ENCODE measurements at regions not wholly inside any gene's neighbourhood (a gene's known extent, or its start where the extent isn't known, plus 50 kb on each side); places are given as distances from the start of the nearest gene placed in this dataset.

DNA sequence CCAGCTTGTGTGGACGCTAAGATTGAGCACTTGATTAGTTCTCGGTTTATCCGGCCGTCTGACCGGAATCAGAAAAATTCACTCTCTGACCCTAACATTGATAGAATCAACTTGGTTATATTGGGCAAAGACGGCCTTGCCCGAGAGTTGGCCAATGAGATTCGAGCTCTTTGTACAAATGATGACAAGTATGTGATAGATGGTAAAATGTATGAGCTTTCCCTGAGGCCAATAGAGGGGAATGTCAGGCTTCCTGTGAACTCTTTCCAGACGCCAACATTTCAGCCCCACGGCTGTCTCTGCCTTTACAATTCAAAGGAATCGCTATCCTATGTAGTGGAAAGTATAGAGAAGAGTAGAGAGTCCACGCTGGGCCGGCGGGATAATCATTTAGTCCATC, 59.6 kb downstream of the ARHGAP35 start:
- peaks cover 32% of the 10 kb centered on the region for H3K4me1 Mint-ChIP-seq
- peak overlapping the region in 2 of 3 experiments; percentile 21 to 28 for H3K27ac Mint-ChIP-seq
- H3K4me3 Mint-ChIP-seq = no peak overlapping the region
- H3K36me3 Mint-ChIP-seq (ENCODE audit: low read depth) = peaks cover 58% of the 10 kb centered on the region
- no peaks in the 10 kb centered on the region for H3K9me3 Mint-ChIP-seq
- H3K27me3 Mint-ChIP-seq (ENCODE audit: low read depth) = no peaks in the 10 kb centered on the region
- TF ChIP-seq, protein P1, sequence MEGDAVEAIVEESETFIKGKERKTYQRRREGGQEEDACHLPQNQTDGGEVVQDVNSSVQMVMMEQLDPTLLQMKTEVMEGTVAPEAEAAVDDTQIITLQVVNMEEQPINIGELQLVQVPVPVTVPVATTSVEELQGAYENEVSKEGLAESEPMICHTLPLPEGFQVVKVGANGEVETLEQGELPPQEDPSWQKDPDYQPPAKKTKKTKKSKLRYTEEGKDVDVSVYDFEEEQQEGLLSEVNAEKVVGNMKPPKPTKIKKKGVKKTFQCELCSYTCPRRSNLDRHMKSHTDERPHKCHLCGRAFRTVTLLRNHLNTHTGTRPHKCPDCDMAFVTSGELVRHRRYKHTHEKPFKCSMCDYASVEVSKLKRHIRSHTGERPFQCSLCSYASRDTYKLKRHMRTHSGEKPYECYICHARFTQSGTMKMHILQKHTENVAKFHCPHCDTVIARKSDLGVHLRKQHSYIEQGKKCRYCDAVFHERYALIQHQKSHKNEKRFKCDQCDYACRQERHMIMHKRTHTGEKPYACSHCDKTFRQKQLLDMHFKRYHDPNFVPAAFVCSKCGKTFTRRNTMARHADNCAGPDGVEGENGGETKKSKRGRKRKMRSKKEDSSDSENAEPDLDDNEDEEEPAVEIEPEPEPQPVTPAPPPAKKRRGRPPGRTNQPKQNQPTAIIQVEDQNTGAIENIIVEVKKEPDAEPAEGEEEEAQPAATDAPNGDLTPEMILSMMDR (IDR thresholded peaks at IDR 0.05; ENCODE audit: unreplicated experiment in 3 of 3) = no peak

DNA sequence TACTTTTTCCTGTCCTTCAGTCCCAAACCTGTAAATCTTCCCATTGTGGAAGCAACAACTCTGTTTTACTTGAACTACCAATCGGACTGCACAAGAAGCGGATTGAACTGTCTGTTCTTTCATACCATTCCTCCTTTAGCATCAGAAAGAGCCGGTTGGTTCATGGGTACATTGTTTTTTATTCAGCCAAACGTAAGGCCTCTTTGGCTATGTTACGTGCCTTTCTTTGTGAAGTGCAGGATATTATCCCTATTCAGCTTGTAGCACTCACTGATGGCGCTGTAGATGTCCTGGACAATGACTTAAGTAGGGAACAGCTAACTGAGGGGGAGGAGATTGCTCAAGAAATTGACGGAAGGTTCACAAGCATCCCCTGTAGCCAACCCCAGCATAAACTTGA, 60.3 kb downstream of the ARHGAP35 start:
- TF ChIP-seq, protein P1 (IDR thresholded peaks at IDR 0.05; ENCODE audit: unreplicated experiment in 3 of 3) = no peak
- no peaks in the 10 kb centered on the region for H3K9me3 Mint-ChIP-seq
- H3K27ac Mint-ChIP-seq = no peak overlapping the region
- peaks cover 58% of the 10 kb centered on the region for H3K36me3 Mint-ChIP-seq (ENCODE audit: low read depth)
- no peaks in the 10 kb centered on the region for H3K27me3 Mint-ChIP-seq (ENCODE audit: low read depth)
- H3K4me1 Mint-ChIP-seq = peaks cover 39% of the 10 kb centered on the region
- no peak overlapping the region for H3K4me3 Mint-ChIP-seq

DNA sequence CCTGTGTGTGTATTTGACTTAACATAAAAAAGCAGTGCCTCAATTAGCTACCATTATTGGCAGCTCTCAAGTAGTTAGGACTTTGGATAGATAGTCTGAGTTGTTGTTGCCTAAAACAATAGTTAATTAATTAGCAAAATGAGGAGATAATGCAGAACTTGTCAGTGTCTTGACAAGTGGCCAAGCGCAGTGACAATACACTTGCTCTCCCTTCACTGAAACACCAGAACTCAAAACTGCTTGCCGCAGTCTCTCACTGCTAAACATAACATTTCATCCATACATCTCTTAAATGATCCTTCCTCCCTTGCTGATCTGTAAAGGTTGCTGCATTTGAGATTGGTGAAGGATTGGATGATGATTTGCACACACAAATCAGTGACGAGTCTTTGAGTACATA, 61.7 kb downstream of the ARHGAP35 start:
- Mint-ChIP-seq H3K4me1 (peaks cover 53% of the 10 kb centered on the region), H3K36me3 (ENCODE audit: low read depth) (peaks cover 58% of the 10 kb centered on the region), H3K9me3 (no peaks in the 10 kb centered on the region), H3K27ac (no peak overlapping the region), H3K4me3 (no peak overlapping the region), H3K27me3 (ENCODE audit: low read depth) (no peaks in the 10 kb centered on the region)
- TF ChIP-seq, protein P1 (IDR thresholded peaks at IDR 0.05; ENCODE audit: unreplicated experiment in 3 of 3) = no peak

DNA sequence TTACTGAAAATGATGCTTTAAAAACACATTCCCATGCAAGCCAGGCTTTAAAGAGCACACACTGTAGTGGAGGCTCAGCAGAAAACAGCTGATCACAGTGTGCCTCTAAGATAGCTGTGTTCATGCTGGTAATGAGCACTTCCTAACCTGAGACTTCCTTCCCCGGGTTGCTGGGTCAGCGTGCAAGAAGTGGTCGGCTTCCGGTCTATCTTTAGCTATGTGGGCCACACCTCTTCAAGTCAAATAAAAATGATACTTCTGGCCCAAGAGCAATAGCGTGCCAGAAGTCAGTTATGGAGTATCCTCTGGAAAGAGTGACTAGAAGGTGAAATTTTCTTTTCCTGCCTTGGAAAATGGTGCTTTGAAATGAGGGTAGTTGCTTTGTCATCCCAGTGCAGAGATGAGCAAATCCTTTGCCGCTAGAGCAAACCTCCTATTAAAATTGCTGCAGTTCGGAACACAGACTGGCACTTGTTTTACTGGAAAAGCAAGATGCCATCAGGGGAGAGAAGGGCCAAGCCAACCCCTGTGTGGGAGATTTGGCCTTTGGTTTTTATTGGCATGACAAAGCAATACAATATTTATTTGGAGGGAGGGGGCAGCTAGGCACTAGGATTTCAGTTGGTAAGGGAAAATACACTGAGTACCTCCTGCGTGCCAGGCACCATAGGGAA, 64.2 kb downstream of the ARHGAP35 start:
- Mint-ChIP-seq H3K27me3 (ENCODE audit: low read depth) (no peaks in the 10 kb centered on the region), H3K27ac (peak overlapping the region; percentile 27 to 51 (median 33)), H3K36me3 (ENCODE audit: low read depth) (peaks cover 37% of the 10 kb centered on the region), H3K9me3 (no peaks in the 10 kb centered on the region), H3K4me3 (no peak overlapping the region), H3K4me1 (peaks cover 62% of the 10 kb centered on the region)
- TF ChIP-seq, protein P1 (IDR thresholded peaks at IDR 0.05; ENCODE audit: unreplicated experiment in 3 of 3) = no peak

DNA sequence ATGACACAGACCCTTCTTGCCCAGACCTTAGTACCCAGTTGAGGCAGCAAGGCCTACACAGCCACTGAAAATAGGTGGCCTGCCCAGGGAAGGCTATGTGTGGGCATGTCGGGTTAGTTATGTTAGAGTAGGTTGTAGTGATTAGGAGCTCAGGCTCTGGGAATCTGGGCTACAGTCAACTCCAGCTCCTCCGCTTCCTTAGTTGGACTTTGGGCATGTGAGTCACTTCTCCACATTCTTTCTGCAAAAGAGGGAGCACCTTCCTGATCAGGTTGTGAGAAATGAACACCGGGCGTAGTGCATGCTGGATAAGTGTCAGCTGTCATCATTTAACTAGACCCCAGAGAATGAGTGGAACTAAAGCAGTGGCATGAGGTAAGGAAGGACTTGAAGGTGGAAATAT, 64.8 kb downstream of the ARHGAP35 start:
- H3K36me3 Mint-ChIP-seq (ENCODE audit: low read depth) = peaks cover 32% of the 10 kb centered on the region
- TF ChIP-seq, protein P1 (IDR thresholded peaks at IDR 0.05; ENCODE audit: unreplicated experiment in 3 of 3) = no peak
- H3K4me1 Mint-ChIP-seq = peaks cover 57% of the 10 kb centered on the region
- H3K4me3 Mint-ChIP-seq = no peak overlapping the region
- H3K27ac Mint-ChIP-seq = peak overlapping the region in 2 of 3 experiments; percentile 34 to 51
- no peaks in the 10 kb centered on the region for H3K9me3 Mint-ChIP-seq
- H3K27me3 Mint-ChIP-seq (ENCODE audit: low read depth) = no peaks in the 10 kb centered on the region
